HepG2 (cell line): ENCODE measurements at regions not wholly inside any gene's neighbourhood (a gene's known extent, or its start where the extent isn't known, plus 50 kb on each side); places are given as distances from the start of the nearest gene placed in this dataset.

Source experiments
- EHMT2 ChIP-seq: fragments of 200-600 bp; sonication (generic); IDR thresholded peaks from 2 replicates; pipeline ENCODE4 v1.7.0; 2017; ENCODE audit warnings: antibody characterized with exemption, low read depth, low read length, borderline replicate concordance
- MXI1 ChIP-seq: IDR thresholded peaks from 3 replicates; pipeline ENCODE4 v1.6.1; 2012; ENCODE audit warnings: low read depth, low read length, inconsistent platforms, borderline replicate concordance
- TF ChIP-seq, protein P1 (sequence below): sonication (generic); formaldehyde crosslinking; IDR thresholded peaks from 2 replicates; pipeline ENCODE4 v1.4.0; 2020; ENCODE audit warnings: missing genetic modification reagents

DNA sequence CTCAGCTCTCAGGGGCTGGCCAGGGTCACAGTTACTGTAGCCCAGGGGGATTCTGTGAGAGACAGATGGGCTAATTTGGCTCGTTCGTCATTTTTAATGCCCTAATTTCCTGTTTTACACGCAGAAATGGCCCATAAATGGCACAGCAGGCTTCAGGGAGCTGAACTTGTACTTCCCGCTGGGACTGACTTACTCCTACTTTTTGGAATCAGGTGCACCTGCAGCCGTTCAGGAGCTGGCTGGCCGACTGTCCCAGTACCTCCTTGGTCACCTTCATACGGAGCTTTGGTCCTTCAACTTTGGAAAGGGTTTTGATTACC, 62.4 kb upstream of the URI1 start:
- TF ChIP-seq, protein P1, sequence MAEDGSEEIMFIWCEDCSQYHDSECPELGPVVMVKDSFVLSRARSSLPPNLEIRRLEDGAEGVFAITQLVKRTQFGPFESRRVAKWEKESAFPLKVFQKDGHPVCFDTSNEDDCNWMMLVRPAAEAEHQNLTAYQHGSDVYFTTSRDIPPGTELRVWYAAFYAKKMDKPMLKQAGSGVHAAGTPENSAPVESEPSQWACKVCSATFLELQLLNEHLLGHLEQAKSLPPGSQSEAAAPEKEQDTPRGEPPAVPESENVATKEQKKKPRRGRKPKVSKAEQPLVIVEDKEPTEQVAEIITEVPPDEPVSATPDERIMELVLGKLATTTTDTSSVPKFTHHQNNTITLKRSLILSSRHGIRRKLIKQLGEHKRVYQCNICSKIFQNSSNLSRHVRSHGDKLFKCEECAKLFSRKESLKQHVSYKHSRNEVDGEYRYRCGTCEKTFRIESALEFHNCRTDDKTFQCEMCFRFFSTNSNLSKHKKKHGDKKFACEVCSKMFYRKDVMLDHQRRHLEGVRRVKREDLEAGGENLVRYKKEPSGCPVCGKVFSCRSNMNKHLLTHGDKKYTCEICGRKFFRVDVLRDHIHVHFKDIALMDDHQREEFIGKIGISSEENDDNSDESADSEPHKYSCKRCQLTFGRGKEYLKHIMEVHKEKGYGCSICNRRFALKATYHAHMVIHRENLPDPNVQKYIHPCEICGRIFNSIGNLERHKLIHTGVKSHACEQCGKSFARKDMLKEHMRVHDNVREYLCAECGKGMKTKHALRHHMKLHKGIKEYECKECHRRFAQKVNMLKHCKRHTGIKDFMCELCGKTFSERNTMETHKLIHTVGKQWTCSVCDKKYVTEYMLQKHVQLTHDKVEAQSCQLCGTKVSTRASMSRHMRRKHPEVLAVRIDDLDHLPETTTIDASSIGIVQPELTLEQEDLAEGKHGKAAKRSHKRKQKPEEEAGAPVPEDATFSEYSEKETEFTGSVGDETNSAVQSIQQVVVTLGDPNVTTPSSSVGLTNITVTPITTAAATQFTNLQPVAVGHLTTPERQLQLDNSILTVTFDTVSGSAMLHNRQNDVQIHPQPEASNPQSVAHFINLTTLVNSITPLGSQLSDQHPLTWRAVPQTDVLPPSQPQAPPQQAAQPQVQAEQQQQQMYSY (CRISPR knock-in tag), result no peak
- no peak for TF ChIP-seq MXI1
- no peak for TF ChIP-seq EHMT2
